HG03039 (cell line): ENCODE measurements at regions not wholly inside any gene's neighbourhood (a gene's known extent, or its start where the extent isn't known, plus 50 kb on each side); places are given as distances from the start of the nearest gene placed in this dataset.
"Not testable (repeated sequence)": the region's sequence is repeated elsewhere in the genome, so short reads cannot be mapped to it uniquely, and the experiment has no call there.

Source experiments
- ATAC-seq: cut with Tn5 transposase; IDR thresholded peaks from one replicate; pipeline ENCODE4 v1.9.1; 2021; ENCODE audit warnings: mild to moderate bottlenecking, moderate library complexity; ENCODE audit not compliant: unreplicated experiment

GRCh38 chr4:26204249-26204825 is 116.5 kb upstream of the RBPJ start:
- ATAC-seq: no peak

GRCh38 chr4:26204911-26205370 is 115.9 kb upstream of the RBPJ start:
- no peak for ATAC-seq

- no peak for ATAC-seq
Observed at GRCh38 chr4:26206339-26206738, 114.5 kb upstream of the RBPJ start.

GRCh38 chr4:26206999-26207398 is 113.8 kb upstream of the RBPJ start:
- no peak for ATAC-seq

DNA sequence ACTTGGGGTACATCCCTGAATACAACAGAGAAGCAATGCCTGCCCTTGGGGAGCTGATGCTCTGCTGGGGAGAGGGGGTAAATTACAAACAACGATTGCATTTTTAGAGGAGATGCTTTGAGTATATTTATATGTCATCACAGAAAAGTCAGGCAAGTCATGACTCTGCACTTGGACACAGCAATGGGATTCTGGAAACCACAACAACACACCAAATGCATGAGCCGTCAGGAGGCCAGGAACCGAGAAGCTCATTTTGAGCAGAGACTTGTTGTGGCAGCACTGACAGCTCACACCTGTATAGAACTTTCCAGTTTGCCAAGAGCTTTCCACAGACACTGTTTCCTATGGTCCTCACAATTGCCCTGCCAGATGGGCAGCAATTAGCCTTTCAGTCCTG is 113.2 kb upstream of the RBPJ start:
- no peak for ATAC-seq

DNA sequence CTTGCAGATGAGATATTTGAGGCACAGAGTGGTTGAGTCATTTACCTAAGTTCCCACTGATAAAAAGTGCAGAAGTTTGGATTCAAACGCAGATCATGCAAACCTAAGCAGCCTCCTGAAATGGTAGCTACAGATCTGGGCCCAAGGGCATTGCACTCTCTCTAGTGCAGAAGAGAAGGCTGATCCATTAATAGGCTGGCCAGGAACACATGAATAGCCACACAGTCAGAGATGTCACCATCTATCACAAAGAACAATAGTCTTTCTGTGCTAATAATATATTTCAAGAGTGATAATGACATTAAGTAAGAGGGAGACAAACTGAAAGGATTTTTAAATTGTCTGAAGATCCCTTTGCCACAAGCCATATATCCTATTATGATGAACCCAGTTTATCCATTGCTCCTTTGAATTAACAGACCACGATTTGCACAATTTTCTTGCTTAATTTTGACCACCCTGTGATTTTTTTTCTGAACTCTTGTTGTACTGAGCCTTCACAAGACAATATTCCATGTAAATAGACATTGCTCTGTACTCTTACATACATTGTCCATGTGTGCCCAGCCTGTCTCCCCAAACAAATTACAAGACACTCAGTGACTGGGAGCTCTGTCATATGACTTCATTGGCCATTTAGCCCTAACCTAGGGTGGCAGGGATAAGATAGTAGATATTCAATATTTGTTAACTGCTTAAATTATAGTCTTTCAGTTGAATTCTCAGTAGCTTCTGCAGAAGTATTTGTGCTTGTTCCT is 112.4 kb upstream of the RBPJ start:
- ATAC-seq: no peak

DNA sequence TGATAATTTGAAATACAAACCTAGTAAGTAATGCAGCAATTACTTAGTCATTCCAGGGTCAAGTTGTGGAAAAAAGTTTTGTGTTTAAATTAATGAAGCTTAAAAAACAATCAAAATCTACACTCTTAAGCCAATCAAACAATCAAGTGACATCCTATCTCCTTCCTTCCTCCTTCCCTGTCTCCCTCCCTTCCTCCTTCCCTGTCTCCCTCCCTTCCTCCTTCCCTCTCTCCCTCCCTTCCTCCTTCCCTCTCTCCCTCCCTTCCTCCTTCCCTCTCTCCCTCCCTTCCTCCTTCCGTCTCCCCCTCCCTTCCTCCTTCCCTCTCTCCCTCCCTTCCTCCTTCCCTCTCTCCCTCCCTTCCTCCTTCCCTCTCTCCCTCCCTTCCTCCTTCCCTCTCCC is 111.4 kb upstream of the RBPJ start:
- ATAC-seq: not testable (repeated sequence)

- ATAC-seq: no peak
Observed at GRCh38 chr4:26212528-26212927, 108.3 kb upstream of the RBPJ start.

DNA sequence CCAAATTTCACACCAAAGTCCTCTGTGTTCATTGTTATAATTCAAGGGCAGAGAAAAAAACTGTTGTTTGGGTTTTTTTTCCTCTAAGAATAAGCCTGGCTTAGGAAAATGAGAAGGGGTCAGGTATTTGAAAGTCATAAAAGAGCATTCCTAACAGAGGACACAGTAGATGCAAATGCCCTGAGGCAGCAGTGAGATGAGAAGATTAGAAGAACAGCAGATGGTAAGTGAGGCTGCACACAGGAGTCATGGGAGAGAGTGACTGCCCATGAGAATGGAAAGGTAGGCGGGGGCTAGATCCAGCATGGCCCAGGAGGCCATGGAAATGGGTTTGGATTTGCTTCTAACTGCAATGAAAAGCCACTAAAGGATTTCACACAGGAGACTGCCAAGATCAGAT is 107.5 kb upstream of the RBPJ start:
- no peak for ATAC-seq

DNA sequence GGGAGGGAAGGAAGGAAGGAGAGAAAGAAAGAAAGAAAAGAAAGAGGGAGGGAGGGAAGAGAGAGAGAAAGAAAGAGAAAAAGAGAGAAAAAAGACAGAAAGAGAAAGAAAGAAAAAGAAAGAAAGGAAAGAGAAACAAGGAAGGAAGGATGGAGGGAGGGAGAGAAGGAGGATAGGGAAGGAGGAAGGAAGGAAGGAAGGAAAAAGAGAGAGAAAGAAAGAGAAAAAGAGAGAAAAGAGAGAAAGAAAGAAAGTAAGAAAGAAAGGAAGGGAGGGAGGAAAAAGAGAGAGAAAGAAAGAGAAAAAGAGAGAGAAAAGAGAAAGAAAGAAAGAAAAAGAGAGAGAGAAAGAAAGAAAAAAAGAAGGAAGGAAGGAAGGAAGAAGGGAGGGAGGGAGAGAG is 105.8 kb upstream of the RBPJ start:
- no peak for ATAC-seq

- ATAC-seq: no peak
Observed at GRCh38 chr4:26215725-26216124, 105.1 kb upstream of the RBPJ start.

GRCh38 chr4:26217481-26217880 is 103.3 kb upstream of the RBPJ start:
- ATAC-seq: no peak

GRCh38 chr4:26217961-26218676 is 102.7 kb upstream of the RBPJ start:
- ATAC-seq: peak; percentile 79

DNA sequence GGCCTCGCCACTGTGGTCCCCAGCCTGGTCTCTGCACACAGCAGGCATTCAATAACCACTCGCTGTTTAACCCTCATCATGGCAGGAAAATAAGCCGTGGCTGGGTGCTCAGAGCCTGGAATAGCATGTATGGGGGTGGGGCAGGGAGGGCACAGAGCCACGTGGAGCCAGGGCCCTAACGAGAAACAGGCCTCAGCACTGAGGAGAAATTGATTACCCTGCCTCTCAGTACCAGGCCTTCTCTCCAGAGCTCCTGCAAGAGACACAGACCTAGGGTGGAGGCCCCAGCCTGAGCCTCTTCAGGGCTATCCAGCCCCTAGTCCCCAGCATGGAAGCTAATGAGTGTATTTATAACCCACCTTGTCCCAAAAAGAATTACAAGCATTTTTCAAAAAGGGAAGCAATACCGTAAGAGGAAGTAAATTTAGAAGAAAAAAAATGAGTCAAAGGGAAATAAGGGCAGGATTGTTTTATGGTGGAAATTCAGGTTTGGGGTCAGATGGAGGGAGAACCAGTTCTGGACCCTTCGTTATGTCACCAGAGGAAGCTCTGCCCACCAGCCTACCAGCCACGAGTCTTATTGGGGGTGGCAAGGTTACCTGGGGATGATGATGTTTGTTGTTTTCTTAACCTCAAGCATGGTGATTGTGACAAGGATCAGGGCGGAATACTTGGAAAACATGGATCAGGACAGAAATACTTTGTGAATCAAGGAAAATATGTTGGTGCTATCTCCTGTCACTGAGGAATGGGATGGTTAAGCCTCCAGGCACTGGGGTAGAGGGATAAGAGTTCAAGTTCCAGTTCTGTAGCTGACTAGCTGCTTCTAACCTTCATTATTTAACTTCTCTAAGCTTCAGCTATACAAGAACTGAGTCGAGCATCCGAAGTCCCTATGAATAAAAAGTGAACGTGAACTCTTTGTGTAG is 101.9 kb upstream of the RBPJ start:
- peak; percentile 26 for ATAC-seq

DNA sequence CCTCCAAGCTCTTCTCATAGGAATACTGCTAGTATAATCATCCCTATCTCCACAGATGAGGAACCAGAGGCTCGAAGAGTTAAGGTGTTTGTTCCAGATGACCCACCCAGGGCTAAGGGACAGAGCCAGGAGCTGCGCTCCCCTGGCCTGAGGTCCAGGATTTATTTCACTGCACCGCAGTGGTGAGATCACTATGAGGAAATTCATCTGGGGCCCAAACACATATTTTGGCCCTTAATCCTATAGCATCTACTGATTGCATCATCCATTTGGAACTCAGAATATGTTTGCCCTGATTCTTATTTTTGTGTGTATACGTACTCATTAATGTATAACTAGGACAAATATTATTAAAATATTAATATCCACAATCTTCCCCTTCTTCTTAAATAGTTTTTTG is 100.1 kb upstream of the RBPJ start:
- no peak for ATAC-seq

GRCh38 chr4:26223155-26223554 is 97.7 kb upstream of the RBPJ start:
- ATAC-seq: no peak

DNA sequence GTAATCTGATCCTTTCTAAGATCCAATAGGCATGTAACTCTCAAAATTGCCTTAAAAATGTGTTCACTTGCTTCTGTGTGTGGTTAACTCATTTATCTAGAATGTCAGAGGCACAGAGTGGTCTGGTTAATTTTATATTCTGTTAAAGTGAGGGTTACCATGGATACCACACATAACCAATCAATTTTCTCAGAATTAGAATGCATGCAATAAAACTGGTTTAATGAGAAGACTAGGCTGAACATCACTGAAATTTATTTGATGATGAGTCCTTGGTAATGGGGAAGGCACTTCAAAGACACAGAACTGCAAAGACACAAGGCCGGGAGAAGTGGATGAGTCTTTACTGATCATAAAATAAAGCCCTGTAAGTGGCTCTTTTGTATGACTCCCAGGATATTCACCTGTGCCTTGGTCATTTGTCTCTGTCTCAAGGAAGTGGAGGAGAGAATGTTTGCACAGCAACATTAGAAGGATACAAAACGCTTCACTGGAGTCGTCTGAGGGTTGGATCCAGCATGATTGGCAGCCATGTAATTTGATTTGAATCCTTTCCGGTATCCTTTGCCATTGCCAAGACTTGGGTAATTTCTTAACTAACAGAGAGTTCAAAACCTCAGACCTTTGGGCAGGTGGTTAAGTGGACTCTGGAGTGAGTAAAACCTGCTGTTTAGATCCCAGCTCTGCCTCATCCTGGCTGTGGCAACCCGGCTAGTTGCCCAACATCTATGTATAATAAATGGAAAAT is 94.0 kb upstream of the RBPJ start:
- ATAC-seq: no peak

GRCh38 chr4:26227601-26228229 is 93.1 kb upstream of the RBPJ start:
- no peak for ATAC-seq

GRCh38 chr4:26228883-26229282 is 91.9 kb upstream of the RBPJ start:
- no peak for ATAC-seq

DNA sequence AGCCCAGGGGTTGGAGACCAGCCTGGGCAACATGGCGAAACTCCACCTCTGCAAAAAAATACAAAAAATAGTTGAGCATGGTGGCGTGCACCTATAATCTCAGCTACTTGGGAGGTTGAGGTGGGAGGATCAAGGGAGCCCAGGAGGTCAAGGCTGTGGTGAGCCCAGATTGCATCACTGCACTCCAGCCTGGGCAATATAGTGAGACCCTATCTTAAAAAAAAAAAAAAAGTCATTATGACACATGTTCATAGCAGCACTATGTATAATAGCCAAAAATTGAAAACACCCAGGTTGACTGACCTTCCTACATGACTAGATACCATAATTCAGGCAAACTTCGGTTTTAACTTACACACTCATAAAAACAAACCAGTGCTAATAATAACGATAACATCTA is 90.8 kb upstream of the RBPJ start:
- no peak for ATAC-seq
